B cell (primary cell): ENCODE measurements at regions not wholly inside any gene's neighbourhood (a gene's known extent, or its start where the extent isn't known, plus 50 kb on each side); places are given as distances from the start of the nearest gene placed in this dataset.

Experiments used
- ATAC-seq: fragments of 200-7000 bp; cut with Tn5 transposase; one replicate; pipeline ENCODE4 v1.10.0; 2021; ENCODE audit warnings: low read depth, mild to moderate bottlenecking, moderate number of reproducible peaks, moderate library complexity
- CTCF ChIA-PET: fragments of 350-600 bp; sonication (Branson Sonifier 250); formaldehyde crosslinking; loops from one replicate; lab custom pipeline; 2021; ENCODE audit warnings: antibody characterized with exemption, inconsistent platforms; lab: Charles Lee
- POLR2A ChIA-PET: fragments of 350-600 bp; sonication (Branson Sonifier 250); formaldehyde crosslinking; loops from one replicate; lab custom pipeline; 2021; ENCODE audit warnings: antibody characterized with exemption; lab: Charles Lee
- DNase-seq: peaks from one replicate; pipeline ENCODE4 v3.0.0; 2013
- H2AFZ ChIP-seq: 2 replicates; pipeline ENCODE4 v1.6.1; 2012; ENCODE audit warnings: mild to moderate bottlenecking, low read depth, low read length; ENCODE audit not compliant: insufficient read depth, poor library complexity, severe bottlenecking
- H3K27ac ChIP-seq, 2 donors: 1 replicate in 1 of 2; 2 replicates in 1 of 2; pipeline ENCODE4 v1.5.1; 2012 to 2013; ENCODE audit warnings: low read length in 2 of 2, mild to moderate bottlenecking in 2 of 2, moderate library complexity in 1 of 2
- H3K27me3 ChIP-seq, 4 experiments: fragments of 200-600 bp in 1 of 4; sonication (generic) in 1 of 4; replicated peaks in 1 of 4; 1 replicate in 2 of 4; 2 replicates in 2 of 4; pipeline versions ENCODE4 v1.6.1 to v1.7.0; 2013 to 2016; ENCODE audit warnings: low read length in 3 of 4, mild to moderate bottlenecking in 2 of 4, mixed read lengths in 1 of 4, moderate library complexity in 1 of 4; ENCODE audit not compliant: insufficient read depth in 4 of 4, control insufficient read depth in 3 of 4; ENCODE audit errors: control extremely low read depth in 1 of 4
- H3K36me3 ChIP-seq, 2 experiments: replicated peaks in 1 of 2; 1 replicate in 1 of 2; 2 replicates in 1 of 2; pipeline versions ENCODE4 v1.6.1 to v1.7.1; 2013; ENCODE audit warnings: low read length in 1 of 2; ENCODE audit not compliant: insufficient read depth in 2 of 2, control insufficient read depth in 1 of 2; ENCODE audit errors: control extremely low read depth in 1 of 2, extremely low read depth in 1 of 2
- H3K4me1 ChIP-seq, 2 donors: fragments of 200-600 bp in 1 of 2; sonication (generic) in 1 of 2; 1 replicate in 1 of 2; 2 replicates in 1 of 2; pipeline versions ENCODE4 v1.5.1 to v1.6.1; 2013 to 2017; ENCODE audit warnings: low read length in 2 of 2; ENCODE audit not compliant: control insufficient read depth in 2 of 2, insufficient read depth in 2 of 2
- H3K4me2 ChIP-seq: replicated peaks from 2 replicates; pipeline ENCODE3; 2012; ENCODE audit warnings: mild to moderate bottlenecking, low read depth, low read length; ENCODE audit not compliant: poor library complexity, severe bottlenecking
- H3K4me3 ChIP-seq, 5 experiments: fragments of 200-600 bp in 1 of 5; sonication (generic) in 1 of 5; 1 replicate in 3 of 5; 2 replicates in 2 of 5; pipeline versions ENCODE4 v1.5.1 to v1.7.0; 2011 to 2016; ENCODE audit warnings: low read length in 4 of 5, mild to moderate bottlenecking in 4 of 5, low read depth in 2 of 5, control low read depth in 1 of 5, moderate library complexity in 1 of 5; ENCODE audit not compliant: insufficient read depth in 1 of 5; ENCODE audit errors: control extremely low read depth in 1 of 5, extremely low read depth in 1 of 5
- H3K79me2 ChIP-seq: fragments of 200-600 bp; sonication (generic); one replicate; pipeline ENCODE4 v1.6.0; 2016; ENCODE audit warnings: low read length; ENCODE audit not compliant: control insufficient read depth, insufficient read depth
- H3K9ac ChIP-seq: fragments of 200-600 bp; sonication (generic); 2 replicates; pipeline ENCODE4 v1.6.1; 2017; ENCODE audit warnings: mild to moderate bottlenecking, low read length, moderate library complexity
- H3K9me3 ChIP-seq, 3 donors: one replicate each; pipeline versions ENCODE4 v1.6.1 to v1.7.1; 2013; ENCODE audit warnings: low read length in 2 of 3; ENCODE audit not compliant: control insufficient read depth in 2 of 3, insufficient read depth in 1 of 3; ENCODE audit errors: control extremely low read depth in 1 of 3
- H4K20me1 ChIP-seq: 2 replicates; pipeline ENCODE4 v1.6.0; 2012; ENCODE audit warnings: mild to moderate bottlenecking, low read length; ENCODE audit not compliant: insufficient read depth, control insufficient read depth, poor library complexity, severe bottlenecking
- H3K27ac Mint-ChIP-seq: one replicate; pipeline ENCODE4 v1.8.0; 2021; ENCODE audit warnings: mixed read lengths
- H3K27me3 Mint-ChIP-seq: one replicate; pipeline ENCODE4 v1.8.0; 2021; ENCODE audit warnings: mixed read lengths
- H3K4me1 Mint-ChIP-seq: one replicate; pipeline ENCODE4 v1.8.0; 2021; ENCODE audit warnings: mixed read lengths
- H3K4me3 Mint-ChIP-seq: one replicate; pipeline ENCODE4 v1.8.0; 2021; ENCODE audit warnings: mixed read lengths
- H3K9me3 Mint-ChIP-seq: one replicate; pipeline ENCODE4 v1.8.0; 2022; ENCODE audit warnings: mixed read lengths; ENCODE audit not compliant: insufficient read depth
- EZH2 ChIP-seq: IDR thresholded peaks from 2 replicates; pipeline ENCODE4 v1.6.1; 2012; ENCODE audit warnings: borderline replicate concordance, low read depth, mild to moderate bottlenecking, moderate library complexity, low read length; ENCODE audit not compliant: insufficient read depth, poor library complexity, severe bottlenecking
- WGBS: methylation state at CpG from one replicate; pipeline ENCODE4 v1.1.5; 2013; ENCODE audit warnings: missing lambda C conversion rate; ENCODE audit not compliant: insufficient coverage; 5-methylcytosine and 5-hydroxymethylcytosine counted together
- intact Hi-C: fragments of 100-400 bp; cut with micrococcal nuclease; formaldehyde crosslinking; loops from one replicate; pipeline ENCODE4 v1.10.0; 2022
- TF ChIP-seq, protein P1 (sequence below): fragments of 200-600 bp; IDR thresholded peaks from one replicate; pipeline ENCODE4 v1.8.0; 2022; ENCODE audit warnings: antibody characterized with exemption, mild to moderate bottlenecking

DNA sequence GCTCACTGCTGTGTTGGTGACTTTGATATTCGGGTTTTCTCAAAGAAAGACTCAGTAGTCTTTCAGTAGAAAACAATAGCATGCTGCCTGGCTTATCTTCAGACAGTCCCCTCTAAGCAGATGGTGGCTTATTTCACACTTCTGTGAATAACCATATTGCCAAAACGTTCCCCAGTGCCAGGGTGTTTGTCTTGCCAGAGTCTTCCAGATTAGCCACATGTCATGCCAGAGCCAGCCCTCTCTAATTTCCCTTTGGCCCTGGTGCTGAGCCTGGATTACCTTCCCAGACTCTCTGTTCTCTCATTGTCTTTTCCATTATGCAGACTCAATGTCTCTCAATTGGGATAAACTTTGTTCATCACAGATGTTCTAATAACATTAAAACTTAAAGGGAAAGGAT is 488.0 kb upstream of the ATXN8OS start:
- H3K27ac Mint-ChIP-seq = no peak overlapping the region
- WGBS = 50% methylated on average over 2 of the region's 2 CpGs

DNA sequence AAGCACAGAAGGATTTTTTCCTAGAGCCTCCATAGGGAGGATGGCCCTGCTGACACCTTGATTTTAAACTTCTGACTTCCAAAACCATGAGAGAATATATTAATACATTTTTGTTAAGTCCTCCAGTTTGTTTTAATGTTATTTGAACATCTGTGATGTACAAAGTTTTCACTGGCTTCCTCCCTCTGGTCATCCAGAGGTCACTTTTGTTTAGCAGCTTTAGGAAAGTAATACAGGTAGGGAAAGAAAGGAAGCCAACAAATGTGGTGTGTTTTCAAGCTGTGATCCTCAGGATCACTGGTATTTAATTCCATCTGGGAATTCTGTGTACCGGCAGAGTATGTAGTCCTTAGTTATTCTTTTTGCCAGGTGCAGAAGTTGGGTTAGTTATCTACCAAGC is 488.8 kb upstream of the ATXN8OS start:
- CTCF ChIA-PET = no interaction called here
- no peaks in the 10 kb centered on the region for H3K27me3 ChIP-seq
- H3K27ac ChIP-seq = no peak overlapping the region
- Mint-ChIP-seq H3K4me1 (no peaks in the 10 kb centered on the region), H3K9me3 (peaks cover 3% of the 10 kb centered on the region), H3K27me3 (no peaks in the 10 kb centered on the region), H3K27ac (no peak overlapping the region), H3K4me3 (no peak overlapping the region)
- ATAC-seq (no peak), DNase-seq (no peak)
- peaks cover 0 to 1% (median 0%) of the 10 kb centered on the region in 3 donors for H3K9me3 ChIP-seq
- intact Hi-C loops = no loop called here
- no peaks in the 10 kb centered on the region for H4K20me1 ChIP-seq
- H3K4me1 ChIP-seq = no peaks in the 10 kb centered on the region
- H3K9ac ChIP-seq = no peak overlapping the region
- no peak overlapping the region for H3K4me3 ChIP-seq
- POLR2A ChIA-PET = interaction anchor here (0.5 kb wide), 1 partner anchor 406 kb away, joined by 3 read pairs; no protein-coding TSS in a partner anchor
- no peaks in the 10 kb centered on the region for H3K36me3 ChIP-seq
- no peaks in the 10 kb centered on the region for H3K79me2 ChIP-seq
- no CpG with 5 or more reads among the region's 1 CpG for WGBS
- no peak for TF ChIP-seq EZH2
- TF ChIP-seq, protein P1, sequence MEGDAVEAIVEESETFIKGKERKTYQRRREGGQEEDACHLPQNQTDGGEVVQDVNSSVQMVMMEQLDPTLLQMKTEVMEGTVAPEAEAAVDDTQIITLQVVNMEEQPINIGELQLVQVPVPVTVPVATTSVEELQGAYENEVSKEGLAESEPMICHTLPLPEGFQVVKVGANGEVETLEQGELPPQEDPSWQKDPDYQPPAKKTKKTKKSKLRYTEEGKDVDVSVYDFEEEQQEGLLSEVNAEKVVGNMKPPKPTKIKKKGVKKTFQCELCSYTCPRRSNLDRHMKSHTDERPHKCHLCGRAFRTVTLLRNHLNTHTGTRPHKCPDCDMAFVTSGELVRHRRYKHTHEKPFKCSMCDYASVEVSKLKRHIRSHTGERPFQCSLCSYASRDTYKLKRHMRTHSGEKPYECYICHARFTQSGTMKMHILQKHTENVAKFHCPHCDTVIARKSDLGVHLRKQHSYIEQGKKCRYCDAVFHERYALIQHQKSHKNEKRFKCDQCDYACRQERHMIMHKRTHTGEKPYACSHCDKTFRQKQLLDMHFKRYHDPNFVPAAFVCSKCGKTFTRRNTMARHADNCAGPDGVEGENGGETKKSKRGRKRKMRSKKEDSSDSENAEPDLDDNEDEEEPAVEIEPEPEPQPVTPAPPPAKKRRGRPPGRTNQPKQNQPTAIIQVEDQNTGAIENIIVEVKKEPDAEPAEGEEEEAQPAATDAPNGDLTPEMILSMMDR = no peak
- no peak overlapping the region for H3K4me2 ChIP-seq
- H2AFZ ChIP-seq = no peak overlapping the region

More for the DNA sequence above, 488.0 kb upstream of the ATXN8OS start:
- Histone ChIP-seq H3K4me3 (no peak overlapping the region), H3K27ac (no peak overlapping the region), H4K20me1 (no peaks in the 10 kb centered on the region), H3K9ac (no peak overlapping the region), H3K79me2 (no peaks in the 10 kb centered on the region), H3K4me1 (no peaks in the 10 kb centered on the region), H3K36me3 (no peaks in the 10 kb centered on the region), H2AFZ (no peak overlapping the region), H3K27me3 (no peaks in the 10 kb centered on the region), H3K4me2 (no peak overlapping the region), H3K9me3 (peaks cover 0 to 1% (median 0%) of the 10 kb centered on the region in 3 donors)
- DNase-seq (no peak), ATAC-seq (no peak)
- TF ChIP-seq EZH2 = no peak
- TF ChIP-seq, protein P1 = no peak
- ChIA-PET CTCF (no interaction called here), POLR2A (no interaction called here)
- peaks cover 3% of the 10 kb centered on the region for H3K9me3 Mint-ChIP-seq
- H3K27me3 Mint-ChIP-seq = no peaks in the 10 kb centered on the region
- H3K4me1 Mint-ChIP-seq = no peaks in the 10 kb centered on the region
- intact Hi-C loops = no loop called here
- H3K4me3 Mint-ChIP-seq = no peak overlapping the region
